ENCODE measurements at regions not wholly inside any gene's neighbourhood (a gene's known extent, or its start where the extent isn't known, plus 50 kb on each side); places are given as distances from the start of the nearest gene placed in this dataset.

- no peak for DNase-seq (ENCODE audit: low read depth, low spot score)
- no peak overlapping the region for H2AFZ ChIP-seq (ENCODE audit: control insufficient read depth, low read depth, low read length)
- no peak for ATAC-seq
- H3K4me2 ChIP-seq (ENCODE audit: control insufficient read depth, insufficient read depth), result no peak overlapping the region
- intact Hi-C loops (cut with micrococcal nuclease; ENCODE audit: unreplicated experiment) (no loop called here), in situ Hi-C loops (cut with MboI) (no loop called here)
- 23% methylated on average over 5 of the region's 5 CpGs for WGBS (ENCODE audit: insufficient coverage, insufficient replicate concordance, low lambda C conversion rate, missing lambda C conversion rate)
- no TSS peak for BruUV-seq (replicated peaks)
- TF ChIP-seq MLLT1 (IDR thresholded peaks at IDR 0.05) (no peak), KLF5 (IDR thresholded peaks at IDR 0.05; ENCODE audit: partially characterized antibody) (no peak), IRF5 (IDR thresholded peaks at IDR 0.05; ENCODE audit: borderline replicate concordance) (no peak), E2F4 (IDR thresholded peaks at IDR 0.05; ENCODE audit: low read depth, low read length) (no peak), ETV6 (conservative IDR thresholded peaks at IDR 0.05 in 1 of 2, IDR thresholded peaks at IDR 0.05 in 1 of 2; ENCODE audit: borderline replicate concordance in 1 of 2, low read depth in 1 of 2) (no peak), SUZ12 (IDR thresholded peaks at IDR 0.05; ENCODE audit: unreplicated experiment) (no peak), MTA3 (IDR thresholded peaks at IDR 0.05; ENCODE audit: borderline replicate concordance, low read length) (no peak), PAX8 (IDR thresholded peaks at IDR 0.05) (no peak), MYC (IDR thresholded peaks at IDR 0.05; ENCODE audit: insufficient read depth, insufficient read length, insufficient replicate concordance, low read length, severe bottlenecking) (no peak), ESRRA (IDR thresholded peaks at IDR 0.05; ENCODE audit: low read length) (no peak), RB1 (IDR thresholded peaks at IDR 0.05; ENCODE audit: borderline replicate concordance) (no peak), ATF7 (IDR thresholded peaks at IDR 0.05; ENCODE audit: low read depth) (no peak), EP300 (IDR thresholded peaks at IDR 0.05; ENCODE audit: borderline replicate concordance in 1 of 2, control insufficient read depth in 1 of 2, low read depth in 2 of 2, low read length in 2 of 2) (no peak), SP1 (IDR thresholded peaks at IDR 0.05; ENCODE audit: low read depth, low read length) (no peak), SREBF1 (IDR thresholded peaks at IDR 0.05; ENCODE audit: low read length) (no peak), STAT1 (conservative IDR thresholded peaks at IDR 0.05) (no peak), ATF3 (IDR thresholded peaks at IDR 0.05; ENCODE audit: borderline replicate concordance, extremely low read depth, low read depth, low read length) (no peak)
- H3K27ac ChIP-seq (ENCODE audit: control insufficient read depth, insufficient read depth), result no peak overlapping the region
- no peak overlapping the region for H3K9ac ChIP-seq (ENCODE audit: control insufficient read depth, insufficient read depth, low read length)
- SMC1A ChIA-PET (ENCODE audit: uncharacterized antibody, unreplicated experiment), result no interaction called here
- H3K9me3 ChIP-seq (replicated peaks; ENCODE audit: control insufficient read depth, insufficient read depth, low read length), result no peaks in the 10 kb centered on the region; the same call in 2 of the 3 replicates
- RAD21 ChIA-PET (ENCODE audit: unreplicated experiment), result no interaction called here
- POLR2A ChIA-PET, result no interaction called here
- FAIRE-seq, result no peak
- H3K79me2 ChIP-seq (ENCODE audit: control insufficient read depth, insufficient read depth, low read length), result no peaks in the 10 kb centered on the region
- no peaks in the 10 kb centered on the region for H4K20me1 ChIP-seq (ENCODE audit: control insufficient read depth, insufficient read depth)
- no peak overlapping the region for H3K4me3 ChIP-seq
- no peaks in the 10 kb centered on the region for H3K4me1 ChIP-seq (ENCODE audit: control insufficient read depth, insufficient read depth, low read length)
- CTCF ChIA-PET, result no interaction called here
- H3K27me3 ChIP-seq (replicated peaks in 1 of 2; ENCODE audit: control insufficient read depth in 2 of 2, insufficient read depth in 2 of 2, low read length in 1 of 2), result no peaks in the 10 kb centered on the region
- no peaks in the 10 kb centered on the region for H3K36me3 ChIP-seq (ENCODE audit: control insufficient read depth in 2 of 2, insufficient read depth in 2 of 2, low read length in 1 of 2)
Measured at GRCh38 chr16:87146676-87147075, 170.5 kb downstream of the C16orf95 start.
